Fibroblast of lung (primary cell): ENCODE measurements at regions not wholly inside any gene's neighbourhood (a gene's known extent, or its start where the extent isn't known, plus 50 kb on each side); places are given as distances from the start of the nearest gene placed in this dataset.

Source experiments
- DNase-seq, 2 donors: peaks; one replicate each; pipeline versions ENCODE4 v3.0.0 to v3.0.0-alpha.2; 2010; ENCODE audit warnings: low read depth in 2 of 2
- H2AFZ ChIP-seq: 2 replicates; pipeline ENCODE4 v1.5.1; 2012; ENCODE audit warnings: low read length, control low read depth, inconsistent platforms
- H3K27ac ChIP-seq: 2 replicates; pipeline ENCODE4 v1.5.1; 2011; ENCODE audit warnings: low read length, control low read depth; ENCODE audit not compliant: insufficient read depth
- H3K27me3 ChIP-seq: 2 replicates; pipeline ENCODE4 v1.5.1; 2011; ENCODE audit warnings: mild to moderate bottlenecking, low read length; ENCODE audit not compliant: control insufficient read depth, insufficient read depth
- H3K36me3 ChIP-seq: 2 replicates; pipeline ENCODE4 v1.5.1; 2011; ENCODE audit warnings: low read length; ENCODE audit not compliant: control insufficient read depth, insufficient read depth
- H3K4me1 ChIP-seq: 2 replicates; pipeline ENCODE4 v1.5.1; 2011; ENCODE audit warnings: low read length; ENCODE audit not compliant: control insufficient read depth, insufficient read depth; ENCODE audit errors: extremely low read depth
- H3K4me2 ChIP-seq: 2 replicates; pipeline ENCODE4 v1.5.1; 2011; ENCODE audit warnings: low read length, control low read depth; ENCODE audit not compliant: insufficient read depth; ENCODE audit errors: extremely low read depth
- H3K4me3 ChIP-seq, 4 experiments: fragments of 200-600 bp in 1 of 4; sonication (generic) in 1 of 4; replicated peaks in 1 of 4; 2 replicates each; pipeline ENCODE4 v1.5.1; 2011 to 2016; ENCODE audit warnings: low read length in 4 of 4, low read depth in 3 of 4, mild to moderate bottlenecking in 3 of 4, control low read depth in 2 of 4, inconsistent platforms in 1 of 4, mixed read lengths in 1 of 4; ENCODE audit not compliant: insufficient read depth in 1 of 4; ENCODE audit errors: control extremely low read depth in 1 of 4
- H3K79me2 ChIP-seq: 2 replicates; pipeline ENCODE4 v1.5.1; 2012; ENCODE audit warnings: mild to moderate bottlenecking, low read length, inconsistent platforms; ENCODE audit not compliant: control insufficient read depth, insufficient read depth
- H3K9ac ChIP-seq: 2 replicates; pipeline ENCODE4 v1.5.1; 2011; ENCODE audit warnings: mild to moderate bottlenecking, low read length, control low read depth; ENCODE audit not compliant: insufficient read depth
- H3K9me3 ChIP-seq: 2 replicates; pipeline ENCODE4 v1.5.1; 2012; ENCODE audit warnings: low read depth, low read length; ENCODE audit not compliant: control insufficient read depth, insufficient read depth
- H4K20me1 ChIP-seq: 2 replicates; pipeline ENCODE4 v1.5.1; 2011; ENCODE audit warnings: low read length; ENCODE audit not compliant: control insufficient read depth, insufficient read depth; ENCODE audit errors: extremely low read depth
- EZH2 ChIP-seq: IDR thresholded peaks from 2 replicates; pipeline ENCODE4 v1.5.1; 2012; ENCODE audit warnings: low read length, control low read depth, mild to moderate bottlenecking; ENCODE audit errors: missing control alignments
- TF ChIP-seq, protein P1 (sequence below), 2 donors: IDR thresholded peaks in 1 of 2; conservative IDR thresholded peaks in 1 of 2; 1 replicate in 1 of 2; 2 replicates in 1 of 2; pipeline ENCODE4 v1.5.1; 2011 to 2012; ENCODE audit warnings: low read length in 2 of 2, control low read depth in 1 of 2, inconsistent platforms in 1 of 2, low read depth in 1 of 2, mild to moderate bottlenecking in 1 of 2

DNA sequence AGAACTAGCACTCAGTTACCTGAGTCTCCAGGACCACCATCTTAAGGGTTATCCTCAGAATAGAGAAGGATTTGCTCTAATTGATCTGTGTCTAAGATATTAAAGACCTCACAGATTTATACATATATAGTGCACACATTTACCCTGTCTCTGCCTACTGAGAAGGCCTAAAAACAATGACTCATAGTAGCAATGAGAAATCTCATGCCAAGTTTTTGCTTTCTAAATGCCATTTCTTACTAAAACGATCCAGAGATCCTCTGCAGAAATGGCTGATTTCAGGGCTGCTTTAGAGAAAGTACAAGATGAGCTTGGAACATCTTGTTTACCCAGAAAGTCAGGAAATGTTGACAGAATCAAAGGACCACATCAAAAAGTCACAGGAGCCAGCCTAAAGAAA is 79.1 kb upstream of the INPP4B start:
- Histone ChIP-seq H4K20me1 (no peaks in the 10 kb centered on the region), H3K4me2 (no peak overlapping the region), H3K79me2 (no peaks in the 10 kb centered on the region), H3K4me1 (no peaks in the 10 kb centered on the region), H3K9me3 (no peaks in the 10 kb centered on the region), H2AFZ (no peak overlapping the region), H3K4me3 (no peak overlapping the region), H3K36me3 (no peaks in the 10 kb centered on the region), H3K27me3 (no peaks in the 10 kb centered on the region), H3K9ac (no peak overlapping the region), H3K27ac (no peak overlapping the region)
- TF ChIP-seq, protein P1, sequence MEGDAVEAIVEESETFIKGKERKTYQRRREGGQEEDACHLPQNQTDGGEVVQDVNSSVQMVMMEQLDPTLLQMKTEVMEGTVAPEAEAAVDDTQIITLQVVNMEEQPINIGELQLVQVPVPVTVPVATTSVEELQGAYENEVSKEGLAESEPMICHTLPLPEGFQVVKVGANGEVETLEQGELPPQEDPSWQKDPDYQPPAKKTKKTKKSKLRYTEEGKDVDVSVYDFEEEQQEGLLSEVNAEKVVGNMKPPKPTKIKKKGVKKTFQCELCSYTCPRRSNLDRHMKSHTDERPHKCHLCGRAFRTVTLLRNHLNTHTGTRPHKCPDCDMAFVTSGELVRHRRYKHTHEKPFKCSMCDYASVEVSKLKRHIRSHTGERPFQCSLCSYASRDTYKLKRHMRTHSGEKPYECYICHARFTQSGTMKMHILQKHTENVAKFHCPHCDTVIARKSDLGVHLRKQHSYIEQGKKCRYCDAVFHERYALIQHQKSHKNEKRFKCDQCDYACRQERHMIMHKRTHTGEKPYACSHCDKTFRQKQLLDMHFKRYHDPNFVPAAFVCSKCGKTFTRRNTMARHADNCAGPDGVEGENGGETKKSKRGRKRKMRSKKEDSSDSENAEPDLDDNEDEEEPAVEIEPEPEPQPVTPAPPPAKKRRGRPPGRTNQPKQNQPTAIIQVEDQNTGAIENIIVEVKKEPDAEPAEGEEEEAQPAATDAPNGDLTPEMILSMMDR (conservative IDR thresholded peaks at IDR 0.05 in 1 of 2, IDR thresholded peaks at IDR 0.05 in 1 of 2; ENCODE audit: low read depth in 1 of 2, low read length in 2 of 2) = no peak
- no peak for TF ChIP-seq EZH2
- peak; percentile 5 to 27 for DNase-seq

GRCh38 chr4:142927721-142928120 is 81.6 kb upstream of the INPP4B start:
- Histone ChIP-seq H3K36me3 (no peaks in the 10 kb centered on the region), H3K9me3 (no peaks in the 10 kb centered on the region), H3K79me2 (no peaks in the 10 kb centered on the region), H4K20me1 (no peaks in the 10 kb centered on the region), H3K4me1 (no peaks in the 10 kb centered on the region), H3K9ac (no peak overlapping the region), H3K4me3 (no peak overlapping the region), H3K27ac (no peak overlapping the region), H3K4me2 (no peak overlapping the region), H3K27me3 (no peaks in the 10 kb centered on the region), H2AFZ (no peak overlapping the region)
- no peak for DNase-seq
- TF ChIP-seq, protein P1 (conservative IDR thresholded peaks at IDR 0.05 in 1 of 2, IDR thresholded peaks at IDR 0.05 in 1 of 2; ENCODE audit: low read depth in 1 of 2, low read length in 2 of 2) = no peak
- no peak for TF ChIP-seq EZH2

- no peaks in the 10 kb centered on the region for H3K4me1 ChIP-seq
- H3K4me2 ChIP-seq = no peak overlapping the region
- H2AFZ ChIP-seq = no peak overlapping the region
- H3K9me3 ChIP-seq = no peaks in the 10 kb centered on the region
- DNase-seq = no peak
- no peaks in the 10 kb centered on the region for H3K27me3 ChIP-seq
- H3K27ac ChIP-seq = no peak overlapping the region
- no peaks in the 10 kb centered on the region for H3K36me3 ChIP-seq
- H3K79me2 ChIP-seq = no peaks in the 10 kb centered on the region
- TF ChIP-seq, protein P1 (conservative IDR thresholded peaks at IDR 0.05 in 1 of 2, IDR thresholded peaks at IDR 0.05 in 1 of 2; ENCODE audit: low read depth in 1 of 2, low read length in 2 of 2) = no peak
- TF ChIP-seq EZH2 = no peak
- H3K4me3 ChIP-seq = no peak overlapping the region
- no peaks in the 10 kb centered on the region for H4K20me1 ChIP-seq
- no peak overlapping the region for H3K9ac ChIP-seq
Observed at GRCh38 chr4:142929526-142929925, 83.4 kb upstream of the INPP4B start.
